Cardiac muscle cell (in vitro differentiated cells and primary cell): ENCODE measurements at regions not wholly inside any gene's neighbourhood (a gene's known extent, or its start where the extent isn't known, plus 50 kb on each side); places are given as distances from the start of the nearest gene placed in this dataset.

Experiments
- DNase-seq, 2 donors: peaks; one replicate each; pipeline versions ENCODE4 v3.0.0 to v3.0.0-alpha.2; 2010 to 2017; ENCODE audit warnings: low read depth in 1 of 2, low spot score in 1 of 2
- H3K27ac ChIP-seq: fragments of 200-600 bp; sonication (generic); 2 replicates; pipeline ENCODE4 v1.5.1; 2016
- H3K27me3 ChIP-seq: fragments of 200-600 bp; sonication (generic); 2 replicates; pipeline ENCODE4 v1.6.0; 2016; ENCODE audit warnings: control low read depth
- H3K36me3 ChIP-seq: fragments of 200-600 bp; sonication (generic); 2 replicates; pipeline ENCODE4 v1.5.1; 2016; ENCODE audit warnings: control low read depth
- H3K4me1 ChIP-seq: fragments of 200-600 bp; sonication (generic); 2 replicates; pipeline ENCODE4 v1.8.1; 2017; ENCODE audit warnings: low read depth, mild to moderate bottlenecking, mixed run types
- H3K4me3 ChIP-seq: fragments of 200-600 bp; sonication (generic); 2 replicates; pipeline ENCODE4 v1.5.1; 2016; ENCODE audit warnings: mild to moderate bottlenecking
- H3K9me3 ChIP-seq: fragments of 200-600 bp; sonication (generic); 2 replicates; pipeline ENCODE4 v1.5.1; 2017; ENCODE audit warnings: low read depth, mild to moderate bottlenecking, control low read depth
- CTCF ChIP-seq: IDR thresholded peaks from 2 replicates; pipeline ENCODE4 v1.5.1; 2012; ENCODE audit warnings: low read depth, mild to moderate bottlenecking, low read length

GRCh38 chr16:47956916-47957315, 198.9 kb downstream of the ABCC12 start:
- no peak for DNase-seq
- TF ChIP-seq CTCF = no peak

DNA sequence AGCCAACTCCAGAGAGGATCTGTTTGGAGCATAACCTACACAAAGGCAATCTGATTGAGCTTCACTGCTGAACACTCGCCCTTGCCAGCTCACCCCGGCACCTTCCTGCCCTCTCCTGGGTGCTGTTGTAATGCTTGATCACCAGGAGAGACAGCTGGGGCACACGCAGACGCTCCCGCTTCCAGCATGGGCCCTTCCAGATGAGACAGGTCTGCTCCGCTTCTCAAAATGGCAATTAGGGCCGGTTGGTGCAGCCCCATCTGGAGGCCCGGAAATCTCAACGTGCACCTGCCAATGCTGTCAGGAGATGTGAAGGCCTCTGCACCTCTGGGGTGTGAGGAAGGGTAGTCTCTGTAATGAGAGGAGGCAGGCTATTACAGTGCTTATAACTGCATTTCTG, 206.1 kb downstream of the ABCC12 start:
- Histone ChIP-seq H3K4me1 (no peaks in the 10 kb centered on the region), H3K9me3 (no peaks in the 10 kb centered on the region), H3K36me3 (no peaks in the 10 kb centered on the region), H3K27me3 (no peaks in the 10 kb centered on the region), H3K4me3 (no peak overlapping the region), H3K27ac (no peak overlapping the region)
- DNase-seq = no peak
- TF ChIP-seq CTCF = no peak

More at GRCh38 chr16:47956916-47957315, 198.9 kb downstream of the ABCC12 start:
- H3K27me3 ChIP-seq = no peaks in the 10 kb centered on the region
- no peaks in the 10 kb centered on the region for H3K36me3 ChIP-seq
- no peaks in the 10 kb centered on the region for H3K9me3 ChIP-seq
- H3K4me1 ChIP-seq = no peaks in the 10 kb centered on the region
- no peak overlapping the region for H3K27ac ChIP-seq
- H3K4me3 ChIP-seq = no peak overlapping the region

DNA sequence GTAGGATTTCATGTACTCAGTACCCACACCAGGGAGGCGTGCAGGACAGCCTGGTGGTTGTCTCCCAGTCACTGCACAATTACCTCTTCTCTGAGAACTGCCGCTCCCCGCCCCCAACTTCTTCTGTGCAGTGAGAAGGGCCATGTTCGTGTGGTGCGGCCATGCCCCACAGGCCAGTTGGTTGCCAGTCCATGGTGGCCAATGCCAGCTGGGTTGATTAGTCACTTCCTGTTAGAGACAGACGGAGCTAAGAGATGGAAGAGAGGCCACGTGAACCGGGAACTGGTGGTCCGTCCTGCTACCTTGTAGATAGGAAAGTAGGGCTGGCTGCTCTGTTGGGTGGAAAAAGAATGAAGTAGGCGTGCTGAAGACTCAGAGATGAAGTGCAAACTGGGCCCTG, 206.5 kb downstream of the ABCC12 start:
- Histone ChIP-seq H3K27me3 (no peaks in the 10 kb centered on the region), H3K36me3 (no peaks in the 10 kb centered on the region), H3K27ac (no peak overlapping the region), H3K4me3 (no peak overlapping the region), H3K4me1 (no peaks in the 10 kb centered on the region), H3K9me3 (no peaks in the 10 kb centered on the region)
- no peak for DNase-seq
- no peak for TF ChIP-seq CTCF

GRCh38 chr16:47947723-47948122, 208.1 kb downstream of the ABCC12 start:
- Histone ChIP-seq H3K9me3 (no peaks in the 10 kb centered on the region), H3K4me3 (no peak overlapping the region), H3K27ac (no peak overlapping the region), H3K27me3 (no peaks in the 10 kb centered on the region), H3K36me3 (no peaks in the 10 kb centered on the region), H3K4me1 (no peaks in the 10 kb centered on the region)
- TF ChIP-seq CTCF = no peak
- DNase-seq = no peak

- TF ChIP-seq CTCF = no peak
- no peaks in the 10 kb centered on the region for H3K27me3 ChIP-seq
Observed at GRCh38 chr16:47946092-47946491, 209.7 kb downstream of the ABCC12 start.

GRCh38 chr16:47944589-47944988, 211.2 kb downstream of the ABCC12 start:
- Histone ChIP-seq H3K27ac (no peak overlapping the region), H3K9me3 (no peaks in the 10 kb centered on the region), H3K4me3 (no peak overlapping the region), H3K4me1 (no peaks in the 10 kb centered on the region), H3K27me3 (no peaks in the 10 kb centered on the region), H3K36me3 (no peaks in the 10 kb centered on the region)
- DNase-seq = no peak
- no peak for TF ChIP-seq CTCF

More at GRCh38 chr16:47946092-47946491, 209.7 kb downstream of the ABCC12 start:
- Histone ChIP-seq H3K4me3 (no peak overlapping the region), H3K9me3 (no peaks in the 10 kb centered on the region), H3K4me1 (no peaks in the 10 kb centered on the region), H3K27ac (no peak overlapping the region), H3K36me3 (no peaks in the 10 kb centered on the region)
- DNase-seq = no peak
